GM13976 (cell line): ENCODE measurements at regions not wholly inside any gene's neighbourhood (a gene's known extent, or its start where the extent isn't known, plus 50 kb on each side); places are given as distances from the start of the nearest gene placed in this dataset.

Experiments used
- DNase-seq: peaks from one replicate; pipeline ENCODE4 v3.0.0; 2012; ENCODE audit warnings: low spot score
- CTCF ChIP-seq: IDR thresholded peaks from 2 replicates; pipeline ENCODE4 v1.5.1; 2012; ENCODE audit warnings: borderline replicate concordance, mild to moderate bottlenecking; ENCODE audit not compliant: insufficient read depth; ENCODE audit errors: extremely low read depth, missing control alignments, control extremely low read depth
- in situ Hi-C: fragments of 300-500 bp; cut with MboI; formaldehyde crosslinking; loops from one replicate; pipeline ENCODE4 v1.12.0; 2022; ENCODE audit warnings: low sequenced_read_pairs, mixed read lengths, inconsistent platforms; ENCODE audit not compliant: unreplicated experiment

GRCh38 chr10:130807721-130808120 is 503.8 kb downstream of the TCERG1L start:
- peak; percentile 15 for DNase-seq
- TF ChIP-seq CTCF, result no peak
- in situ Hi-C loops, result no loop called here

- DNase-seq, result peak; percentile 24
- in situ Hi-C loops, result no loop called here
- no peak for TF ChIP-seq CTCF
Measured at GRCh38 chr10:130808243-130808642, 503.3 kb downstream of the TCERG1L start.

GRCh38 chr10:130808686-130809085 is 502.8 kb downstream of the TCERG1L start:
- in situ Hi-C loops, result no loop called here
- no peak for TF ChIP-seq CTCF
- DNase-seq, result peak; percentile 12

GRCh38 chr10:130809181-130809580 is 502.3 kb downstream of the TCERG1L start:
- no peak for DNase-seq
- in situ Hi-C loops, result no loop called here
- no peak for TF ChIP-seq CTCF

- in situ Hi-C loops, result no loop called here
- DNase-seq, result no peak
- no peak for TF ChIP-seq CTCF
Measured at GRCh38 chr10:130809761-130810515, 501.6 kb downstream of the TCERG1L start.

GRCh38 chr10:130810856-130811255 is 500.7 kb downstream of the TCERG1L start:
- in situ Hi-C loops, result no loop called here

More at GRCh38 chr10:130810856-130811255, 500.7 kb downstream of the TCERG1L start:
- DNase-seq, result no peak
- TF ChIP-seq CTCF, result no peak
